NOMO-1 treated with dmso at 0.1 percent for 144 hours (cell line): ENCODE measurements at regions not wholly inside any gene's neighbourhood (a gene's known extent, or its start where the extent isn't known, plus 50 kb on each side); places are given as distances from the start of the nearest gene placed in this dataset.
"Not testable (repeated sequence)": the region's sequence is repeated elsewhere in the genome, so short reads cannot be mapped to it uniquely, and the experiment has no call there.

ENCODE experiments used
- DNase-seq: peaks from one replicate; lab custom pipeline; 2025; ENCODE audit not compliant: unreplicated experiment; lab: John Stamatoyannopoulos, UW

- no peak for DNase-seq
Observed at GRCh38 chrX:114095789-114096188, 488.1 kb upstream of the HTR2C start.

- DNase-seq, result no peak
Observed at GRCh38 chrX:114087543-114087942, 496.3 kb upstream of the HTR2C start.

- DNase-seq, result no peak
Observed at GRCh38 chrX:114077773-114078172, 506.1 kb upstream of the HTR2C start.

- DNase-seq, result no peak
Observed at GRCh38 chrX:114075073-114075673, 508.7 kb upstream of the HTR2C start.

- no peak for DNase-seq
Observed at GRCh38 chrX:114073926-114074325, 510.0 kb upstream of the HTR2C start.

GRCh38 chrX:114071412-114071811 is 512.5 kb upstream of the HTR2C start:
- peak; percentile 88 for DNase-seq

GRCh38 chrX:114065577-114066223 is 518.2 kb upstream of the HTR2C start:
- DNase-seq, result no peak

GRCh38 chrX:114061226-114061625 is 522.7 kb upstream of the HTR2C start:
- DNase-seq, result no peak

- peak; percentile 55 for DNase-seq
Observed at GRCh38 chrX:114058988-114059418, 524.9 kb upstream of the HTR2C start.

- DNase-seq, result not testable (repeated sequence)
Observed at GRCh38 chrX:114057422-114057821, 526.5 kb upstream of the HTR2C start.

GRCh38 chrX:114051667-114052315 is 532.1 kb upstream of the HTR2C start:
- DNase-seq, result no peak

GRCh38 chrX:114050075-114050796 is 533.6 kb upstream of the HTR2C start:
- DNase-seq, result no peak

- DNase-seq, result no peak
Observed at GRCh38 chrX:114049063-114049462, 534.8 kb upstream of the HTR2C start.

- no peak for DNase-seq
Observed at GRCh38 chrX:114047558-114047957, 536.3 kb upstream of the HTR2C start.

GRCh38 chrX:114046695-114047279 is 537.1 kb upstream of the HTR2C start:
- no peak for DNase-seq

GRCh38 chrX:114041470-114041869 is 542.4 kb upstream of the HTR2C start:
- not testable (repeated sequence) for DNase-seq

- not testable (repeated sequence) for DNase-seq
Observed at GRCh38 chrX:114040661-114041269, 543.1 kb upstream of the HTR2C start.

- DNase-seq, result not testable (repeated sequence)
Observed at GRCh38 chrX:114040111-114040510, 543.8 kb upstream of the HTR2C start.

GRCh38 chrX:114038358-114038757 is 545.5 kb upstream of the HTR2C start:
- no peak for DNase-seq

GRCh38 chrX:114037515-114037914 is 546.4 kb upstream of the HTR2C start:
- no peak for DNase-seq
